ENCODE measurements at regions not wholly inside any gene's neighbourhood (a gene's known extent, or its start where the extent isn't known, plus 50 kb on each side); places are given as distances from the start of the nearest gene placed in this dataset.

GRCh38 chr14:71343724-71344123 lies 436.5 kb downstream of the PCNX1 start:
- Mint-ChIP-seq H3K4me1 (no peaks in the 10 kb centered on the region), H3K27me3 (ENCODE audit: low read depth) (no peaks in the 10 kb centered on the region), H3K4me3 (no peak overlapping the region), H3K27ac (ENCODE audit: unreplicated experiment) (peak overlapping the region; percentile 21), H3K36me3 (ENCODE audit: low read depth) (no peaks in the 10 kb centered on the region), H3K9me3 (no peaks in the 10 kb centered on the region)
- DNase-seq (ENCODE audit: low read depth, low spot score): no peak
- TF ChIP-seq, protein P1, sequence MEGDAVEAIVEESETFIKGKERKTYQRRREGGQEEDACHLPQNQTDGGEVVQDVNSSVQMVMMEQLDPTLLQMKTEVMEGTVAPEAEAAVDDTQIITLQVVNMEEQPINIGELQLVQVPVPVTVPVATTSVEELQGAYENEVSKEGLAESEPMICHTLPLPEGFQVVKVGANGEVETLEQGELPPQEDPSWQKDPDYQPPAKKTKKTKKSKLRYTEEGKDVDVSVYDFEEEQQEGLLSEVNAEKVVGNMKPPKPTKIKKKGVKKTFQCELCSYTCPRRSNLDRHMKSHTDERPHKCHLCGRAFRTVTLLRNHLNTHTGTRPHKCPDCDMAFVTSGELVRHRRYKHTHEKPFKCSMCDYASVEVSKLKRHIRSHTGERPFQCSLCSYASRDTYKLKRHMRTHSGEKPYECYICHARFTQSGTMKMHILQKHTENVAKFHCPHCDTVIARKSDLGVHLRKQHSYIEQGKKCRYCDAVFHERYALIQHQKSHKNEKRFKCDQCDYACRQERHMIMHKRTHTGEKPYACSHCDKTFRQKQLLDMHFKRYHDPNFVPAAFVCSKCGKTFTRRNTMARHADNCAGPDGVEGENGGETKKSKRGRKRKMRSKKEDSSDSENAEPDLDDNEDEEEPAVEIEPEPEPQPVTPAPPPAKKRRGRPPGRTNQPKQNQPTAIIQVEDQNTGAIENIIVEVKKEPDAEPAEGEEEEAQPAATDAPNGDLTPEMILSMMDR (conservative IDR thresholded peaks at IDR 0.05): no peak

GRCh38 chr14:71344506-71344905 lies 437.2 kb downstream of the PCNX1 start:
- no peak overlapping the region for H3K27ac Mint-ChIP-seq (ENCODE audit: unreplicated experiment)
- no peaks in the 10 kb centered on the region for H3K27me3 Mint-ChIP-seq (ENCODE audit: low read depth)
- no peaks in the 10 kb centered on the region for H3K36me3 Mint-ChIP-seq (ENCODE audit: low read depth)
- H3K4me3 Mint-ChIP-seq: no peak overlapping the region
- no peaks in the 10 kb centered on the region for H3K4me1 Mint-ChIP-seq
- DNase-seq (ENCODE audit: low read depth, low spot score): no peak
- TF ChIP-seq, protein P1 (conservative IDR thresholded peaks at IDR 0.05): no peak
- no peaks in the 10 kb centered on the region for H3K9me3 Mint-ChIP-seq

GRCh38 chr14:71346685-71347084 lies 439.4 kb downstream of the PCNX1 start:
- Mint-ChIP-seq H3K36me3 (ENCODE audit: low read depth) (no peaks in the 10 kb centered on the region), H3K9me3 (no peaks in the 10 kb centered on the region), H3K4me1 (no peaks in the 10 kb centered on the region), H3K4me3 (no peak overlapping the region), H3K27me3 (ENCODE audit: low read depth) (no peaks in the 10 kb centered on the region), H3K27ac (ENCODE audit: unreplicated experiment) (no peak overlapping the region)
- no peak for DNase-seq (ENCODE audit: low read depth, low spot score)
- TF ChIP-seq, protein P1 (conservative IDR thresholded peaks at IDR 0.05): no peak

DNA sequence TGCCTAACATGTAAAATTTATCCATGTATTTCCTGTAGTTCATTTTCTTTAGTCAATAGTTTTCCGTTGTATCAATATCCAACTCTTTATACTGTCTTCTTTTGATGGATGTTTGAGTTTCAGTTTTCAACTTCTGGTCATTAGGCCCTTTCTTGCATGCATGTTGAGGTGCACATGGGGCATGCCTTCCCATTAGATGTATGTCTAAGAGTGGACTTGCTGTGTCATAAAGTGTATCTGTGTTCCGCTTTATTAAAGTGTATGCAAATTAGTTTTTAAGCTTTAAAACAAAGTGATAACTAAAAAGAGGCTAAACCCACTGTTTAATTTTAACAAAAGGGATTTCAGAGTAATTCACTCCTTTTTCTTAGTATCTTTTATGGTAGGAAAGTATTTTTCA lies 441.1 kb downstream of the PCNX1 start:
- H3K27me3 Mint-ChIP-seq (ENCODE audit: low read depth): no peaks in the 10 kb centered on the region
- H3K4me3 Mint-ChIP-seq: no peak overlapping the region
- no peak for DNase-seq (ENCODE audit: low read depth, low spot score)
- peaks cover 2% of the 10 kb centered on the region for H3K36me3 Mint-ChIP-seq (ENCODE audit: low read depth)
- TF ChIP-seq, protein P1 (conservative IDR thresholded peaks at IDR 0.05): no peak
- no peaks in the 10 kb centered on the region for H3K9me3 Mint-ChIP-seq
- H3K27ac Mint-ChIP-seq (ENCODE audit: unreplicated experiment): no peak overlapping the region
- H3K4me1 Mint-ChIP-seq: no peaks in the 10 kb centered on the region

DNA sequence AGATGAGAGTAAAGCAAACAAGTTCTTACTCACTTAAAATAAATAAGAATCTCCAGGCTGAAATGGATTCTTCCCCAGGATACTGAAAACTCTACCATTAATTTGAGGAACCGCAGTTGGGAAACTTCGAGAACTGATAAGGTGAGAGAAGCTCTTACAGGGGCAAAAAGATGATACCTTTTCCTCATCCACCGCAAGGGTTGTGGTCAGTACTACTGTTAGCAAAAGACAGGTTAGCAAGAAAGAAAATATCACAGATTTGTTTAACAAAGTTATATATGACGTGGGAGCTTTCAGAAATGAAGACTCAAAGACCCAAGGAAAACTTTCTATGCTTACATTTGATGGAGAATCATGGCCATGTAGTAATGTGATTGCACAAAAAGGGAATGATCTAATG lies 441.6 kb downstream of the PCNX1 start:
- no peak for DNase-seq (ENCODE audit: low read depth, low spot score)

More for the DNA sequence above, 441.6 kb downstream of the PCNX1 start:
- no peaks in the 10 kb centered on the region for H3K27me3 Mint-ChIP-seq (ENCODE audit: low read depth)
- TF ChIP-seq, protein P1 (conservative IDR thresholded peaks at IDR 0.05): no peak
- H3K4me3 Mint-ChIP-seq: no peak overlapping the region
- H3K4me1 Mint-ChIP-seq: no peaks in the 10 kb centered on the region
- H3K27ac Mint-ChIP-seq (ENCODE audit: unreplicated experiment): no peak overlapping the region
- no peaks in the 10 kb centered on the region for H3K9me3 Mint-ChIP-seq
- H3K36me3 Mint-ChIP-seq (ENCODE audit: low read depth): peaks cover 4% of the 10 kb centered on the region

Data from neural crest cell (in vitro differentiated cells).